Activated CD8-positive, alpha-beta memory T cell treated with anti-CD3 and anti-CD28 coated beads for 4 hours (primary cell): ENCODE measurements at regions not wholly inside any gene's neighbourhood (a gene's known extent, or its start where the extent isn't known, plus 50 kb on each side); places are given as distances from the start of the nearest gene placed in this dataset.

Experiments used
- DNase-seq, 2 donors: peaks; one replicate each; pipeline ENCODE4 v3.0.0-alpha.2; 2020; ENCODE audit warnings: low read depth in 2 of 2

GRCh38 chr3:150268426-150269391, 139.4 kb upstream of the TSC22D2 start:
- DNase-seq, result no peak

GRCh38 chr3:150267288-150267687, 140.8 kb upstream of the TSC22D2 start:
- no peak for DNase-seq

GRCh38 chr3:150265305-150265704, 142.8 kb upstream of the TSC22D2 start:
- no peak for DNase-seq

GRCh38 chr3:150264561-150265279, 143.4 kb upstream of the TSC22D2 start:
- no peak for DNase-seq

- DNase-seq, result no peak
Measured at GRCh38 chr3:150261958-150262357, 146.1 kb upstream of the TSC22D2 start.

GRCh38 chr3:150261418-150261817, 146.7 kb upstream of the TSC22D2 start:
- DNase-seq, result no peak

GRCh38 chr3:150260398-150260710, 147.7 kb upstream of the TSC22D2 start:
- DNase-seq, result no peak

- no peak for DNase-seq
Measured at GRCh38 chr3:150259526-150260397, 148.3 kb upstream of the TSC22D2 start.

- no peak for DNase-seq
Measured at GRCh38 chr3:150256782-150257181, 151.3 kb upstream of the TSC22D2 start.

GRCh38 chr3:150256318-150256717, 151.8 kb upstream of the TSC22D2 start:
- DNase-seq, result no peak

GRCh38 chr3:150255826-150256225, 152.3 kb upstream of the TSC22D2 start:
- no peak for DNase-seq

GRCh38 chr3:150255413-150255812, 152.7 kb upstream of the TSC22D2 start:
- DNase-seq, result no peak

GRCh38 chr3:150254309-150254708, 153.8 kb upstream of the TSC22D2 start:
- DNase-seq, result no peak

- no peak for DNase-seq
Measured at GRCh38 chr3:150253622-150254021, 154.5 kb upstream of the TSC22D2 start.

GRCh38 chr3:150252462-150252861, 155.6 kb upstream of the TSC22D2 start:
- no peak for DNase-seq

GRCh38 chr3:150251187-150252062, 156.7 kb upstream of the TSC22D2 start:
- no peak for DNase-seq

- DNase-seq, result no peak
Measured at GRCh38 chr3:150249779-150250470, 158.2 kb upstream of the TSC22D2 start.

GRCh38 chr3:150248888-150249681, 159.0 kb upstream of the TSC22D2 start:
- DNase-seq, result no peak

GRCh38 chr3:150248116-150248887, 159.8 kb upstream of the TSC22D2 start:
- no peak for DNase-seq
